Gastroesophageal sphincter (tissue), 4 donors: ENCODE measurements at regions not wholly inside any gene's neighbourhood (a gene's known extent, or its start where the extent isn't known, plus 50 kb on each side); places are given as distances from the start of the nearest gene placed in this dataset.
"Not testable (repeated sequence)": the region's sequence is repeated elsewhere in the genome, so short reads cannot be mapped to it uniquely, and the experiment has no call there.

ENCODE experiments used
- ATAC-seq: fragments of 150-250 bp; one replicate; pipeline ENCODE4 v1.9.1; 2016; ENCODE audit warnings: mild to moderate bottlenecking, moderate library complexity
- H3K27ac ChIP-seq, 4 donors: fragments of 200-600 bp; sonication (generic) in 3 of 4; 1 replicate in 3 of 4; 2 replicates in 1 of 4; pipeline ENCODE4 v1.5.1; 2016 to 2019
- H3K27me3 ChIP-seq: fragments of 200-600 bp; sonication (generic); one replicate; pipeline ENCODE4 v1.5.1; 2019
- H3K36me3 ChIP-seq, 2 donors: fragments of 200-600 bp; sonication (generic); one replicate each; pipeline ENCODE4 v1.5.1; 2019; ENCODE audit warnings: control low read depth in 1 of 2
- H3K4me1 ChIP-seq, 3 donors: fragments of 200-600 bp; sonication (generic); 1 replicate in 2 of 3; 2 replicates in 1 of 3; pipeline ENCODE4 v1.5.1; 2016 to 2019; ENCODE audit warnings: control low read depth in 2 of 3
- H3K4me3 ChIP-seq, 2 donors: fragments of 200-600 bp; sonication (generic); one replicate each; pipeline ENCODE4 v1.5.1; 2019; ENCODE audit warnings: mild to moderate bottlenecking in 1 of 2, moderate library complexity in 1 of 2
- H3K9me3 ChIP-seq, 3 donors: fragments of 200-600 bp; sonication (generic); one replicate each; pipeline ENCODE4 v1.5.1; 2017 to 2019; ENCODE audit warnings: control low read depth in 2 of 3
- EP300 ChIP-seq: sonication (generic); formaldehyde crosslinking; IDR thresholded peaks from one replicate; pipeline ENCODE4 v1.6.1; 2017; ENCODE audit warnings: antibody characterized with exemption, mild to moderate bottlenecking
- POLR2A ChIP-seq, 2 donors: fragments of 450-650 bp; IDR thresholded peaks; one replicate each; pipeline ENCODE4 v1.6.1; 2017; ENCODE audit warnings: antibody characterized with exemption in 2 of 2, mild to moderate bottlenecking in 2 of 2, moderate library complexity in 1 of 2
- POLR2AphosphoS5 ChIP-seq: sonication (generic); formaldehyde crosslinking; IDR thresholded peaks from one replicate; pipeline ENCODE4 v1.6.1; 2017; ENCODE audit warnings: antibody characterized with exemption
- WGBS, 2 donors: methylation state at CpG; one replicate each; pipeline ENCODE4 v1.1.5; 2018; ENCODE audit warnings: low coverage in 1 of 2; 5-methylcytosine and 5-hydroxymethylcytosine counted together
- TF ChIP-seq, protein P1 (sequence below), 4 experiments: fragments of 200-600 bp in 2 of 4; fragments of 450-650 bp in 2 of 4; sonication (generic) in 1 of 4; IDR thresholded peaks; one replicate each; pipeline ENCODE4 v1.5.1; 2017 to 2019; ENCODE audit warnings: antibody characterized with exemption in 4 of 4, mild to moderate bottlenecking in 2 of 4, moderate library complexity in 2 of 4

DNA sequence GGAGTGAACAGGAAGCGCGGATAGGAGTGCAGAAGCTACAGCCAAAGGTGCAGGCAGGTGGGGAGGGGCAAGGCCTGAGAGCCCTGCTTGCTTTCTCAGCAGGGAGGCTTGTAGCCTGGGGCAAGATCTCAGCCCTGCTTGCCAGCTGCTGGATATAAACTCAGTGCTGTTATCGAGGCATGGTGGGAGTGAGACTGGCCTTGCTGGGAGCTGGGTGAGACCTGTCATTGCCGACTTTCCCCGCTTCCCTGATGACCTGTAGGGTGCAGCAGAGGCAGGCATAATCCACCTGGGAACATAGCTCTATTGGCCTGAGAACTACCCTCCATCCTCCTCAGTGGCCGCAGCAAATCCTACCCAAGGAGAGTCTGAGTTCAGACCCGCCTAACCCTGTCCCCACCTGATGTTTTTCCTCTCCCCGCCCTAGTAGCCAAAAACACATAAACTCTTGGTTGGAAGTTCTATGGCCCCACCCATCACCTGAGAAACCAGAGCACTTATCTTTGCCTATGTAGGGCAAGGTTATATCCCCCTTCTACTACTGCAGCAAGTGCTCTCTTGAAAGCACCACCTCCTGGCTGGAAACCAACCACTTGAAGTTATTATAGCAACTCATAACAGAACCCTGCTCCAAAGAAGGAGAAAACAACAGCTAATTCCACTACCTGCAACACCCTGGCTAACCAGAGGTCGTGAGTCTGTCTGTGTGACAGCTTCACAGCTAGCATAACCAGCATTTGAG lies 80.7 kb downstream of the FHIP1A start:
- Histone ChIP-seq H3K27me3 (no peaks in the 10 kb centered on the region), H3K27ac (no peak overlapping the region), H3K4me1 (no peaks in the 10 kb centered on the region), H3K4me3 (no peak overlapping the region), H3K9me3 (peaks cover 0 to 15% (median 0%) of the 10 kb centered on the region in 3 donors), H3K36me3 (no peaks in the 10 kb centered on the region)
- TF ChIP-seq POLR2A (IDR thresholded peaks at IDR 0.05): no peak
- TF ChIP-seq EP300: no peak
- TF ChIP-seq, protein P1, sequence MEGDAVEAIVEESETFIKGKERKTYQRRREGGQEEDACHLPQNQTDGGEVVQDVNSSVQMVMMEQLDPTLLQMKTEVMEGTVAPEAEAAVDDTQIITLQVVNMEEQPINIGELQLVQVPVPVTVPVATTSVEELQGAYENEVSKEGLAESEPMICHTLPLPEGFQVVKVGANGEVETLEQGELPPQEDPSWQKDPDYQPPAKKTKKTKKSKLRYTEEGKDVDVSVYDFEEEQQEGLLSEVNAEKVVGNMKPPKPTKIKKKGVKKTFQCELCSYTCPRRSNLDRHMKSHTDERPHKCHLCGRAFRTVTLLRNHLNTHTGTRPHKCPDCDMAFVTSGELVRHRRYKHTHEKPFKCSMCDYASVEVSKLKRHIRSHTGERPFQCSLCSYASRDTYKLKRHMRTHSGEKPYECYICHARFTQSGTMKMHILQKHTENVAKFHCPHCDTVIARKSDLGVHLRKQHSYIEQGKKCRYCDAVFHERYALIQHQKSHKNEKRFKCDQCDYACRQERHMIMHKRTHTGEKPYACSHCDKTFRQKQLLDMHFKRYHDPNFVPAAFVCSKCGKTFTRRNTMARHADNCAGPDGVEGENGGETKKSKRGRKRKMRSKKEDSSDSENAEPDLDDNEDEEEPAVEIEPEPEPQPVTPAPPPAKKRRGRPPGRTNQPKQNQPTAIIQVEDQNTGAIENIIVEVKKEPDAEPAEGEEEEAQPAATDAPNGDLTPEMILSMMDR (IDR thresholded peaks at IDR 0.05): no peak
- TF ChIP-seq POLR2AphosphoS5: no peak
- 64 to 78% methylated on average over 3 to 6 of the region's 9 CpGs for WGBS, 2 donors
- ATAC-seq: no peak

DNA sequence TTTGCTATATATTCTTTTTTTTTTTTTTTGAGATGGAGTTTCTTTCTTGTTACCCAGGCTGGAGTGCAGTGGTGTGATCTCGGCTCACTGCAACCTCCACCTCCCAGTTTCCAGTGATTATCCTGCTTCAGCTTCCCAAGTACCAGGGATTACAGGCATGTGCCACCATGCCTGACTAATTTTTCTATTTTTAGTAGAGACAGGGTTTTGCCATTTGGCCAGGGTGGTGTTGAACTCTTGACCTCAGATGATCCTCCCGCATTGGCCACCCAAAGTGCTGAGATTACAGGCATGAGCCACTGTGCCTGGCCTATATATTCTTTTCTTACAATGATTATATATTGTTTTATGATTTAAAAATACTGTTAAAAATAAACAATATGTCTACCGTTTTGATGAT lies 86.6 kb downstream of the FHIP1A start:
- peaks cover 0 to 23% (median 0%) of the 10 kb centered on the region in 3 donors for H3K9me3 ChIP-seq

DNA sequence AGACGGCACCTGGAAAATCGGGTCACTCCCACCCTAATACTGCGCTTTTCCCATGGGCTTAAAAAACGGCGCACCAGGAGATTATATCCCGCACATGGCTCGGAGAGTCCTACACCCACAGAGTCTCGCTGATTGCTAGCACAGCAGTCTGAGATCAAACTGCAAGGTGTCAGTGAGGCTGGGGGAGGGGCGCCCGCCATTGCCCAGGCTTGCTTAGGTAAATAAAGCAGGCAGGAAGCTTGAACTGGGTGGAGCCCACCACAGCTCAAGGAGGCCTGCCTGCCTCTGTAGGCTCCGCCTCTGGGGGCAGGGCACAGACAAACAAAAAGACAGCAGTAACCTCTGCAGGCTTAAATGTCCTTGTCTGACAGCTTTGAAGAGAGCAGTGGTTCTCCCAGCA lies 102.6 kb downstream of the FHIP1A start:
- not testable (repeated sequence) for H3K36me3 ChIP-seq, H3K9me3 ChIP-seq, H3K4me1 ChIP-seq, ATAC-seq, H3K27me3 ChIP-seq, H3K27ac ChIP-seq, H3K4me3 ChIP-seq
- WGBS, 2 donors: 90% methylated on average over 2 of the region's 11 CpGs; no CpG with 5 or more reads in 1 of the 2 donors

More for the DNA sequence above, 86.6 kb downstream of the FHIP1A start:
- ATAC-seq, H3K27ac ChIP-seq, H3K4me3 ChIP-seq, H3K36me3 ChIP-seq, H3K4me1 ChIP-seq, H3K27me3 ChIP-seq: not testable (repeated sequence)
- 64 to 73% methylated on average over 3 of the region's 3 CpGs for WGBS, 2 donors

DNA sequence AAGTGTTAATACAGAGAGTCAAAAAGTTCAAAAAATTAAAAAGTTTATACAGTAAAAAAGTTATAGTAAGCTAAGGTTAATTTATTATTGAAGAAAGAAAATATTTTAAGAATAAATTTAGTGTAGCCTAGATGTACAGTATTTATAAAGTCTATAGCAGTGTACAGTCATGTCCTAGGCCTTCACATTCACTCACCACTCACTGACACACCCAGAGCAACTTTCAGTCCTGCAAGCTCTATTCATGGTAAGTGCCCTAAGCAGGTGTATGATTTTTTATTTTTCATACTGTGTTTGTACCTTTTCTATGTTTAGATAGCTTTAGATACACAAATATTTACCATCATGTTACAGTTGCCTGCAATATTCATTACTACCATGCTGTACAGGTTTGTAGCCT lies 108.9 kb downstream of the FHIP1A start:
- no peak for ATAC-seq
- Histone ChIP-seq H3K4me3 (no peak overlapping the region), H3K36me3 (no peaks in the 10 kb centered on the region), H3K9me3 (no peaks in the 10 kb centered on the region), H3K27ac (no peak overlapping the region), H3K27me3 (no peaks in the 10 kb centered on the region), H3K4me1 (no peaks in the 10 kb centered on the region)
- TF ChIP-seq POLR2AphosphoS5 (no peak), POLR2A (IDR thresholded peaks at IDR 0.05) (no peak), EP300 (no peak)
- TF ChIP-seq, protein P1 (IDR thresholded peaks at IDR 0.05): no peak

DNA sequence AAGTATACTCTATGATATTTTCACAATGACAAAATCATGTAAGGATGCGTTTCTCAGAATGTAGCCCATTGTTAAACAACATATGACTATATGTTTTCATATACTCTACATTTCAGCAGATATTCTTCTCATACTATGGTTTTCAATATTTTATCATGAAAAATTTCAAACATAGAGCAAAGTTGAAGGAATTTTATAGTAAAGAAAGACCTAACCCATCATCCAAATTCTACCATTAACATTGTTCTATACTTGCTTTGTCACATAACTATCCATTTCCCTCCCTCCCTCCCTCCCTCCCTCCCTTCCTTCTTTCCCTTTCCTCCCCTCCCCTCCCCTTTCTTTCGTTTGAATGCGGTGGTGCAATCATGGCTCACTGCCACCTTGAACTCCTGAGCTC lies 109.4 kb downstream of the FHIP1A start:
- Histone ChIP-seq H3K9me3 (no peaks in the 10 kb centered on the region), H3K4me1 (no peaks in the 10 kb centered on the region), H3K27ac (no peak overlapping the region), H3K4me3 (no peak overlapping the region), H3K27me3 (no peaks in the 10 kb centered on the region), H3K36me3 (no peaks in the 10 kb centered on the region)
- TF ChIP-seq EP300 (no peak), POLR2A (IDR thresholded peaks at IDR 0.05) (no peak), POLR2AphosphoS5 (no peak)
- TF ChIP-seq, protein P1 (IDR thresholded peaks at IDR 0.05): no peak
- ATAC-seq: no peak
- 62 to 71% methylated on average over 2 to 3 of the region's 3 CpGs for WGBS, 2 donors

DNA sequence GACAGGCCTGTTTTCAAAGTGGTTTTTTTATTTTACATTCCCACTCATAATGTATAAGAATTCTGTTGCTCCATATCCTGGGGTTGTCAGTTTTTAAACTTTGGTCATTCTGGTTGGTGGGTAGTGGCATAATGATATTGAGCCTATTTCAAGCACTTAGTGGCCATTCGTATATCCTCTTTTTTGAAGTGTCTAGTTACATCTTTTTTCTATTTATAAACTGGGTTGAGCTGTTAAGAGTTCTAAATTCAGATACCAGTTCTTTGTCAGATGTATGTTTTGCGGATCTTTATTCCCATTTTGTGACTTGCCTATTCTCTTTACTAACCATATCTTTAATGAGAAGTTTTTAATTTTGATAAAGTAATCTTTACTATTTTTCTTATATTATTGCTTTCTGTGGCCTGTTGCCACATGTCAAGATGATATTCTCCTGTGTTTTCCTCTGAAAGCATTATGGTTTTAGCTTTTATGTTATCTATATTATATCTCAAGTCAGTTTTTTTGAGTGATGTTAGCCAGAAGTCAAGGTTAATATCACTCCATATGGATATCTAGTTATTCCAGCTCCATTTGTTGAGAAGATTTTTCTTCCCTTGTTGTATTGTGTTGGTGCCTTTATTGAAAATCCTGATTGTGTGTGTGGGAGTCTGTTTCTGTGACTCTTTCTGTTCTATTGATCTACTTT lies 110.9 kb downstream of the FHIP1A start:
- TF ChIP-seq POLR2A (IDR thresholded peaks at IDR 0.05) (no peak), EP300 (no peak), POLR2AphosphoS5 (no peak)
- TF ChIP-seq, protein P1 (IDR thresholded peaks at IDR 0.05): no peak
- Histone ChIP-seq H3K9me3 (no peaks in the 10 kb centered on the region), H3K36me3 (no peaks in the 10 kb centered on the region), H3K27ac (no peak overlapping the region), H3K4me1 (no peaks in the 10 kb centered on the region), H3K4me3 (no peak overlapping the region), H3K27me3 (no peaks in the 10 kb centered on the region)
- WGBS, 2 donors: 75 to 82% methylated on average over 2 of the region's 2 CpGs
- no peak for ATAC-seq
